ENCODE measurements at regions not wholly inside any gene's neighbourhood (a gene's known extent, or its start where the extent isn't known, plus 50 kb on each side); places are given as distances from the start of the nearest gene placed in this dataset.

DNA sequence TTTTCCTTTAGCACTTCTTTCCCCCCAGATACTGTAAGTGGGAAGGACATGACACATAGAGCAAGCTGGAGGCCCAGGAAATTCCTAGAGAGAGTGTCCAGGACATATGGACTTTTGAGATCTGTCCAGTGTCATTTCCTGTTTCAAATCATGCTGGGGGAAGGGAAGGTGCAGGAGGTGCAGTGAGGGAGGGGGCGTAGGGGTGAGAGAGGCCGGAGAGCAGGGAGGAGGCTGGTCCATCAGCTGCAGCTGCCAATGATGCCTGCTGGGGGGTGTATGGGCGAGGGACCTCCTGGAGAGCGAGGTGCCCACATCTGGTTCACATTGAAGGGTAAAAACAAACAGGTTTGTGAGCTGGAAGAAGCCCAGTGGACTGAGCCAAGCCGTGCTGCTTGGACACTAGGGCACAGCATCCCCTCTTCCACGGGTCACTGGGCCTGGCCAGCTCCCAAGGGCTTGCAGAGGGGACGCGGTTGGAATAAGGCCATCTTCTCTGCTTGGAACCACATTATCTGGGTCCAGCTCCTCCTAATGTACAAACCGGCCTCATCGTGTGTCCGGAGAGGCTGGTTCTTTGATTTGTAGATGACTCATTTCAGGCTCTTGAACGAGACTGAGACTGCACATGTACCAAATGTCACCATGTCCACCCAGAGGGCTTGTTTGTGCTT, 70.4 kb upstream of the SMURF2 start:
- Histone ChIP-seq H2AFZ (ENCODE audit: low read depth, low read length) (peak overlapping the region; percentile 1), H3K4me3 (replicated peaks in 1 of 3; ENCODE audit: insufficient read depth in 1 of 3, low read depth in 1 of 3, low read length in 3 of 3) (no peak overlapping the region), H3K36me3 (ENCODE audit: control insufficient read depth in 2 of 2, extremely low read depth in 1 of 2, insufficient read depth in 2 of 2, low read length in 2 of 2) (no peaks in the 10 kb centered on the region), H3K79me2 (ENCODE audit: control insufficient read depth, insufficient read depth, low read length) (peaks cover 3% of the 10 kb centered on the region), H3K4me2 (ENCODE audit: insufficient read depth, low read length) (peak overlapping the region; percentile 55), H3K9me3 (replicated peaks; ENCODE audit: control insufficient read depth, insufficient read depth, low read length) (no peaks in the 10 kb centered on the region), H3K27ac (ENCODE audit: insufficient read depth, low read depth, low read length) (peak overlapping the region; percentile 68), H3K27me3 (ENCODE audit: control insufficient read depth in 2 of 2, insufficient read depth in 2 of 2, low read length in 2 of 2) (no peaks in the 10 kb centered on the region), H3K4me1 (ENCODE audit: control insufficient read depth, extremely low read depth, insufficient read depth, low read length) (peaks cover 42% of the 10 kb centered on the region), H3K9ac (replicated peaks; ENCODE audit: extremely low read depth, insufficient read depth, low read length) (peak overlapping the region; percentile 32), H3K9me1 (replicated peaks; ENCODE audit: control insufficient read depth, extremely low read depth, insufficient read depth, low read length) (no peaks in the 10 kb centered on the region), H4K20me1 (replicated peaks; ENCODE audit: control insufficient read depth, extremely low read depth, insufficient read depth, low read length) (no peaks in the 10 kb centered on the region)
- TSS peak; percentile 29 for BruUV-seq (replicated peaks)
- peak; percentile 59 for FAIRE-seq
- intact Hi-C loops (cut with micrococcal nuclease) (loop anchor here (1.0 kb wide), 1 partner anchor 25 kb away; no protein-coding TSS in a partner anchor), dilution Hi-C loops (cut with MboI; ENCODE audit: extremely low pct_ligation_motif_present, low sequenced_read_pairs) (no loop called here)
- DNase-seq (ENCODE audit: low read depth, low spot score) = peak; percentile 65
- POLR2A ChIA-PET = interaction anchor here (0.6 to 1.9 kb wide), 3 partner anchors 24 to 81 kb away, joined by 3 to 6 read pairs (median 3); no protein-coding TSS in a partner anchor
- CTCF ChIA-PET = interaction anchor here (1.1 to 2.7 kb wide), 4 partner anchors 8 to 83 kb away, joined by 4 to 14 read pairs (median 9); no protein-coding TSS in a partner anchor
- TF ChIP-seq, protein P1, sequence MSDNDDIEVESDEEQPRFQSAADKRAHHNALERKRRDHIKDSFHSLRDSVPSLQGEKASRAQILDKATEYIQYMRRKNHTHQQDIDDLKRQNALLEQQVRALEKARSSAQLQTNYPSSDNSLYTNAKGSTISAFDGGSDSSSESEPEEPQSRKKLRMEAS (IDR thresholded peaks at IDR 0.05; ENCODE audit: insufficient read depth, insufficient read length) = no peak
- TF ChIP-seq JUN (IDR thresholded peaks at IDR 0.05; ENCODE audit: borderline replicate concordance, insufficient read depth, insufficient read length, low read depth) (peak; percentile 45), FOS (IDR thresholded peaks at IDR 0.05; ENCODE audit: borderline replicate concordance, insufficient read depth, low read length) (peak; percentile 64), POLR2A (IDR thresholded peaks at IDR 0.05; ENCODE audit: low read depth, low read length) (peak; percentile 45), GATA2 (IDR thresholded peaks at IDR 0.05; ENCODE audit: insufficient read depth, insufficient read length, low read depth, low read length) (peak; percentile 88), POLR2AphosphoS5 (IDR thresholded peaks at IDR 0.05; ENCODE audit: insufficient read depth, low read depth, low read length) (peak; percentile 75)
- TF ChIP-seq, protein P2, sequence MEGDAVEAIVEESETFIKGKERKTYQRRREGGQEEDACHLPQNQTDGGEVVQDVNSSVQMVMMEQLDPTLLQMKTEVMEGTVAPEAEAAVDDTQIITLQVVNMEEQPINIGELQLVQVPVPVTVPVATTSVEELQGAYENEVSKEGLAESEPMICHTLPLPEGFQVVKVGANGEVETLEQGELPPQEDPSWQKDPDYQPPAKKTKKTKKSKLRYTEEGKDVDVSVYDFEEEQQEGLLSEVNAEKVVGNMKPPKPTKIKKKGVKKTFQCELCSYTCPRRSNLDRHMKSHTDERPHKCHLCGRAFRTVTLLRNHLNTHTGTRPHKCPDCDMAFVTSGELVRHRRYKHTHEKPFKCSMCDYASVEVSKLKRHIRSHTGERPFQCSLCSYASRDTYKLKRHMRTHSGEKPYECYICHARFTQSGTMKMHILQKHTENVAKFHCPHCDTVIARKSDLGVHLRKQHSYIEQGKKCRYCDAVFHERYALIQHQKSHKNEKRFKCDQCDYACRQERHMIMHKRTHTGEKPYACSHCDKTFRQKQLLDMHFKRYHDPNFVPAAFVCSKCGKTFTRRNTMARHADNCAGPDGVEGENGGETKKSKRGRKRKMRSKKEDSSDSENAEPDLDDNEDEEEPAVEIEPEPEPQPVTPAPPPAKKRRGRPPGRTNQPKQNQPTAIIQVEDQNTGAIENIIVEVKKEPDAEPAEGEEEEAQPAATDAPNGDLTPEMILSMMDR (IDR thresholded peaks at IDR 0.05; ENCODE audit: extremely low read depth in 1 of 2, insufficient read depth in 1 of 2, low read depth in 1 of 2, low read length in 2 of 2) = no peak

Measured in endothelial cell of umbilical vein (primary cell).